ENCODE measurements at regions not wholly inside any gene's neighbourhood (a gene's known extent, or its start where the extent isn't known, plus 50 kb on each side); places are given as distances from the start of the nearest gene placed in this dataset.

DNA sequence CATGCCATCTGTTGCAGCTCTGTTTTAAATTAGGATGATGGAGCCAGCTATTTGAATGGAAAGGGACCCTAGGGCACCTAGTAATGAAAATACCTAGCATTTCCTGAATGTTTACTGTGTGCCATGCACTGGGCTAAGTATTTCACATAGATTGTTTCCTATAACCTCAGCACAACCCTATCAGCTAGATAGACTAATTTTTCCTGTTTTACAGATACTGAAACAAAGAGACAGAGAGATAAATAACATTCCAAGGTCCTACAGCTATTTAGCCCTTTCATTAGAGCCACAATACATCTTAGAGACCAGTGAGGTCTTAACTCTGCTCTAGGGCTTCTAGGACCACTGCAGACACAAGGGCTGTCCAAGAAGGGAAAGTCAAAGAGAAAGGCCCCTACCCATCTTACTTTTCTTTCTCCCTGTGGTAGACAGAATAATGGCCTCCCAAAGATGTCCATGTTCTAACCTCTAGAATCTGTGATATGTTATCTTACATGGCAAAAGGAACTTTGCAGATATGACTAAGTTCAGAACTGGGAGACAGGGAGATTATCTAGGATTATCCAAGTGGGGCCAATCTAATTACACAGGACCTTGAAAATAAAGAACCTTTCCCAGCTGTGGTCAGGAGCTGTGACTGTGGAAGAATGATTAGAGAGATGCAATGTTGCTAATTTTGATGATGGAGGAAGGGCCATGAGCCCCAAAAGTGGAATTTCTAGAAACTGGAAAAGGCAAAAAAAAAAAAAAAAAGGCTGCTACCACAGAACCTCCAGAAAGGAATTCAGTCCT is 157.0 kb downstream of the CCDC34 start:
- H3K27me3 ChIP-seq = no peaks in the 10 kb centered on the region
- H3K36me3 ChIP-seq = no peaks in the 10 kb centered on the region
- peaks cover 0 to 5% of the 10 kb centered on the region in 2 donors for H3K4me1 ChIP-seq
- no peak overlapping the region for H3K4me3 ChIP-seq
- no peak for DNase-seq (ENCODE audit: low spot score in 2 of 2)
- no peak overlapping the region for H3K27ac ChIP-seq
- TF ChIP-seq, protein P1, sequence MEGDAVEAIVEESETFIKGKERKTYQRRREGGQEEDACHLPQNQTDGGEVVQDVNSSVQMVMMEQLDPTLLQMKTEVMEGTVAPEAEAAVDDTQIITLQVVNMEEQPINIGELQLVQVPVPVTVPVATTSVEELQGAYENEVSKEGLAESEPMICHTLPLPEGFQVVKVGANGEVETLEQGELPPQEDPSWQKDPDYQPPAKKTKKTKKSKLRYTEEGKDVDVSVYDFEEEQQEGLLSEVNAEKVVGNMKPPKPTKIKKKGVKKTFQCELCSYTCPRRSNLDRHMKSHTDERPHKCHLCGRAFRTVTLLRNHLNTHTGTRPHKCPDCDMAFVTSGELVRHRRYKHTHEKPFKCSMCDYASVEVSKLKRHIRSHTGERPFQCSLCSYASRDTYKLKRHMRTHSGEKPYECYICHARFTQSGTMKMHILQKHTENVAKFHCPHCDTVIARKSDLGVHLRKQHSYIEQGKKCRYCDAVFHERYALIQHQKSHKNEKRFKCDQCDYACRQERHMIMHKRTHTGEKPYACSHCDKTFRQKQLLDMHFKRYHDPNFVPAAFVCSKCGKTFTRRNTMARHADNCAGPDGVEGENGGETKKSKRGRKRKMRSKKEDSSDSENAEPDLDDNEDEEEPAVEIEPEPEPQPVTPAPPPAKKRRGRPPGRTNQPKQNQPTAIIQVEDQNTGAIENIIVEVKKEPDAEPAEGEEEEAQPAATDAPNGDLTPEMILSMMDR (IDR thresholded peaks at IDR 0.05) = no peak
- TF ChIP-seq POLR2A (IDR thresholded peaks at IDR 0.05) = no peak
- no peak for TF ChIP-seq POLR2AphosphoS5 (IDR thresholded peaks at IDR 0.05)
- no peaks in the 10 kb centered on the region for H3K9me3 ChIP-seq
- intact Hi-C loops (cut with DNase I; ENCODE audit: low total_unique reads) = no loop called here

DNA sequence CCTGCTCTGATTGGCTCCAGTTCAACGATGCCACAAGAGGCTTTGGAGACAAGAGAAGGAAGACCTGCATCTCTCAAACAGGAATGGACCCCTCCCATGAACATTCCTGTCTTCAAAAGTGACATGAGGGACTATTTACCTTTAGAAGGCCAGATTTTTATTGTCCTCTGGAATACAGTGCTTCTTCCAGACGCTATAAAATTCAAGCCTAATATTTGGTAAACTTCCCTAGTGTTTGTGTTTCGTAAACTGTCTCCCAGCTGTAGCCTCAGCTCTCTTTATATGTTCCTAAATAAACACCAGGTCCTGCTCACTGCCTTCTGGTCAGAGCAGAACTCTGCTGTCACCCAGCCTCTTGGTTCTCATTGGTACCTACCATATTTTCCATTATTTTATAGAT is 157.8 kb downstream of the CCDC34 start:
- no peak for DNase-seq (ENCODE audit: low spot score in 2 of 2)
- TF ChIP-seq, protein P1 (IDR thresholded peaks at IDR 0.05) = no peak
- TF ChIP-seq POLR2A (IDR thresholded peaks at IDR 0.05) (no peak), POLR2AphosphoS5 (IDR thresholded peaks at IDR 0.05) (no peak)
- no peaks in the 10 kb centered on the region for H3K27me3 ChIP-seq

DNA sequence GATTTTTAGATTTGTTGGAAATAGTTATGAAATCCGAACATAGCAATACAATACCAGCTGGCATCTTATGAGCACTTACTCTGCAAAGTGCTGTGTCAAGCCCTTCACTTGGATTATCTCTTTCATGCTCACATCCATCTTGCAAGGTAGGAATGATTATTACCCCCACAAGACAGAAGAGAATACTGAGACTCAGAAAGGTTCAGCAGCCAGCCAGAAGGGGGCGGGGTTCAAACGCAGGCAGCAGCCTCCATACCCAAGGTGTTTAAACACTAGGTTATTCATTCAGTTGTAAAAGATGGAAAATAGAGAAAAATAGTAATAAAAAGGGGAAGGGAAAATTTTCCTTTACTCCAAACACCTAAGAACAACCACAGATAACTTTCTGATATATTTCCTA is 158.5 kb downstream of the CCDC34 start:
- no peak for DNase-seq (ENCODE audit: low spot score in 2 of 2)
- Histone ChIP-seq H3K9me3 (no peaks in the 10 kb centered on the region), H3K36me3 (no peaks in the 10 kb centered on the region), H3K4me1 (peaks cover 0 to 5% of the 10 kb centered on the region in 2 donors), H3K27ac (no peak overlapping the region), H3K4me3 (no peak overlapping the region), H3K27me3 (no peaks in the 10 kb centered on the region)
- TF ChIP-seq POLR2AphosphoS5 (IDR thresholded peaks at IDR 0.05) (no peak), POLR2A (IDR thresholded peaks at IDR 0.05) (no peak)
- TF ChIP-seq, protein P1 (IDR thresholded peaks at IDR 0.05) = no peak
- intact Hi-C loops (cut with DNase I; ENCODE audit: low total_unique reads) = no loop called here

More for the DNA sequence above, 157.8 kb downstream of the CCDC34 start:
- intact Hi-C loops (cut with DNase I; ENCODE audit: low total_unique reads) = no loop called here
- Histone ChIP-seq H3K27ac (no peak overlapping the region), H3K4me1 (peaks cover 0 to 5% of the 10 kb centered on the region in 2 donors), H3K36me3 (no peaks in the 10 kb centered on the region), H3K9me3 (no peaks in the 10 kb centered on the region), H3K4me3 (no peak overlapping the region)

GRCh38 chr11:27203077-27203647 is 159.9 kb downstream of the CCDC34 start:
- no peaks in the 10 kb centered on the region for H3K9me3 ChIP-seq
- H3K27me3 ChIP-seq = no peaks in the 10 kb centered on the region
- peaks cover 0 to 5% of the 10 kb centered on the region in 2 donors for H3K4me1 ChIP-seq
- no peak for DNase-seq (ENCODE audit: low spot score in 2 of 2)
- H3K36me3 ChIP-seq = no peaks in the 10 kb centered on the region
- H3K27ac ChIP-seq = no peak overlapping the region
- TF ChIP-seq POLR2A (IDR thresholded peaks at IDR 0.05) (no peak), POLR2AphosphoS5 (IDR thresholded peaks at IDR 0.05) (no peak)
- TF ChIP-seq, protein P1 (IDR thresholded peaks at IDR 0.05) = no peak
- intact Hi-C loops (cut with DNase I; ENCODE audit: low total_unique reads) = no loop called here
- H3K4me3 ChIP-seq = no peak overlapping the region

Data from breast epithelium (tissue), 4 donors.